Activated CD4-positive, alpha-beta T cell treated with anti-CD3 and anti-CD28 coated beads, Interleukin-2, amount 50 U/mL, for 16 hours (primary cell): ENCODE measurements at regions not wholly inside any gene's neighbourhood (a gene's known extent, or its start where the extent isn't known, plus 50 kb on each side); places are given as distances from the start of the nearest gene placed in this dataset.

Experiments used
- DNase-seq: peaks from one replicate; pipeline ENCODE4 v3.0.0-alpha.2; 2020

DNA sequence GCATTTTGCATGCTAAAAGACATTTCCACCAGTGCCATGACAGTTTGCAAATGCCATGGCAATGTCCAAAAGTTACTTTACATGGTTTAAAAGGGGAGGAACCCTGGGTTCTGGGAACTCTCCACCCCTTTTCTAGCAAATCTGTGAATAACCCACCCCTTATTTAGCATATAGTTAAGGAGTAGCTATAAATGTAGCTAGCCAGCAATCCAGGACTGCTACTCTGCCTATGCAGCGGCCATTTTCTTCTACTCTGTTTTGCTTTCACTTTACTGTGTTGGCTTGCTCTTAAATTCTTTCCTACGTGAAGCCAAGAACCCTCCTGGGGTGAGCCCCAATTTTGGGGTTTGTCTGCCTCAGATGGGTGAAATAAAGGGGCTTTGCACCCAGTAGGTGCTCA, 141.0 kb downstream of the PTPN11 start:
- DNase-seq: no peak

DNA sequence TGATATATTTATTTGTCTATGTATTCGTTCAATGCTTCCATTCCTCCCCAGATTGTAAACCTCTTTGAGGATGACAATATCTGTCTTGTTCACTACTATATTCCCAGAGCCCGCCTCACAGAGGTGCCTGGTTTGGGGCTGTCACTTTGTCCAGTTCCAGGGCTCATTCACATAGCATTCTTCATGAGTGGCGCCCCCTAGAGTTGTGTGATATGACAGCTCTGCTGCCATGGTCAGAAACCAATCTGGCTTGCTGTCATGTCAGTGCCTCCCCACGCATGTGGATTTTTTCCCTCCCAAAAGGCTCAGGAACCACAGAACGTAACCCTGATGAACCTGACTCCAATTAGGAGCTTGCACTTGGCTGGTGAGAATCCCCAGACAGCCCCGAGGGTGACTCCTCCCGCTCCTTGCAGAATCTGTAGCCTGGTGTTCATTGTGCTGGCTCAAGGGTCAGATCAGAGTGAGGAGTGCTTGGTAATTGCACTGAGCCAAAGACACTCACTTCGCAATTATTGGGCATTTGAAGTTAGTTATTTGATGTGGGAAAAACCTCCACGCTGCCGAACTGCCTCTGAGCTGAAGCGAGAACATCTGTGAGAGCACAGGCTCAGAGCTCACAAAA, 145.5 kb downstream of the PTPN11 start:
- DNase-seq: no peak

DNA sequence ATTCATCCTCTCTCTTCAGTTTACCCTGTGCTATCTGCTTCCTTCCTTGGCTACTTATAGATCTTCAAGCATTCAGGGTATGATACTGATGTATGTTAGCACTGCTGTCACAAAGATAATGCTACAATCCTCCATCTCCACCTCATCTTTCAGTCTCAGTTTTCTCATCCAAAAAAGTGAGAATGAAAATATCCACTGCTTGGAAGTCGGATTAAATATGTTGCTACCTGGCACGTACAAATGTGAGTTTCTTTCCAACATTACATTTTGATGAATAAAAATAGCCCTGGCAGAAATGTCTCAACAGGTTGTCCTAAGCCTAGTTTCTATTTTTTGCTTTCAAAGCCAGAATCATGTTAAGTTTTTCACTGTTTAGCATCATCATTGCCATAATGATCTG, 149.9 kb downstream of the PTPN11 start:
- no peak for DNase-seq

DNA sequence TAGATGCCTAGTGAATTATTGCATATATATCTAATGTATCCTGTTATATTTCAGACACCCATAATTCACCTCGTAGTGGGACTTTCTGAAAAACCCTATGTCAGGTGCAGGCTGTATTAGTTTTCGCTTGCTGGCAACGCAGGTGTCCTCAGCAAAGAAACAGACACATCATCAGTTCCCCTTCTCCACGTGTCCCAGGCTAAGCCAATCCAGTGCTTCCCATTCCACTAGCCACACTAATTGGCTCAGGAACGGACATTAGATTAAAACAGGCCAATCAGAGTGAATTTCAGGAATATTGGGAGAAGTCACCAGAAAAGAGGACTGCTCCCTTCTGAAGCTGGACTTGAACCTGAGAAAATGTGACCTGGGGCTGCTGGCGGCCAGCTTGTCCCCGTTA, 151.3 kb downstream of the PTPN11 start:
- no peak for DNase-seq

DNA sequence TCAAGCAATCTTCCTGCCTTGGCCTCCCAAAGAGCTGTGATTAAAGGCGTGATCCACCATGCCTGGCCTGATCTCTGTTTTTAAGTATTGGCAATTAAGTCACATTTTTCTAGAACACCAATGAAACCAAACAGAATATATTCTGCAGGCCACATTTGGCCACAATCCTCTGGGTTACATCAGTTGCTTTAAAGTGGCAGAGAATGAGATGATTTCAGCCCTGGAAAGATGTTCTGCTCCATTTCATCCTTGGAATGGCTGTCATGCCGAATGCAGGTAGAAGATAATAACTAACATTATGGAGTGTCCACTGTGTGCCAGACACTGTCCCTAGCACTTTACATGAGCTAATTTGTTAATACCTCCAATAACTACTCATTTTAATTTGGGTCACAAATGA, 154.4 kb downstream of the PTPN11 start:
- no peak for DNase-seq

DNA sequence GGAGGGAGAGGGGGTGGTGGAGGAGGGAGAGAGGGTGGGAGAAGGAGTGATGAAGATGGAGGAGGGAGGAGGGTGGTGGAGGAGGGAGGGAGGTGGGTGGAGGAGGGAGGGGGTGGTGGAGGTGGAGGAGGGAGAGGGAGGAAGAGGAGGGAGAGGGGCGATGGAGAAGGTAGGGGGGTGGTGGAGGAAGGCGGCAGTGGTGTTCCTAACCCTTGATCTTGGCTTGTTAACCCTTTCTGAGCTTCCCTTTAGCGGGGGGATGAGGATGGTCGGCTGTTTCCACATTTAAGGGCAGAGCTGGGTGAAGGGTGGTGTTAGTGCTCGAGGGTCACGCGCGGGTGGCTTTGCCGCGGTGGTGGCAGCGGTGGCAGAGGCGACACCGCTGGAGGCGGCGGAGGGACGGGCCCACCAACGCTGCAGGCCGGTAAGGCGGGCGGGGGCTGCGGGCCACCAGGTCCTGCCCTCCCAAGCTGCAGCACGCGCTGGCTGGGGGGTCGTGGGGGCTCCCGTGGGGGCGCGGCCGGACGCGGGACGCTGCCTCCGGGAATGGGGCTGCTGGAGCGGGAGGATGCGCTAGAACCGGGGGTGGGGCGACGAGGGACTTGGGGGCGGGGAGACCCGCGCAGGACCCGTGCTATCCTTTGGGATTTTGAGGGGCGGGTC, 156.3 kb downstream of the PTPN11 start:
- DNase-seq: no peak

DNA sequence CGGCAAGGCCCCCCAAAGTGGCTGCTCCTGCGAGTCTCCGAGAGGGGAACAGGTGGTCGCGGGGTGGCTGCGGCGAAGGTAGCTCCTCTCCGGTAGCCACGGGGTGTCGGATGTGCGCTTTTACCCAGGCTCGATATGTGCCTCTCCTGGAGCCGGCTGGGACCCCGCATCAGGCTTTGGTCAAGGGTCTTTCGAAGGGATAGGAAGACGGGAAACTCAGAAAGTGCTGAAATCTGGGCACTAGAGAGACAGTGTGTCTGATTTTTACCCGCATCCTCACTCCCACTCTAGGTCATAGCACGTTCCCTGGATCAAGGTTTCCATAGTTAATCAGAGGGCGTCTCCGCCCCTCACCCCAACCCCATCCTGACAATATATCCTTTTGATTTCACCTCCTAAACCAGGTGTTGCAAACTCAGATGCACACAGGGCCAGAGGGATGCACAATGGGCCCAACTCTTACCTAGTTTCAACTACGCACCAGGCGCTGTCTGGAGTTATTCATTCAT, 156.9 kb downstream of the PTPN11 start:
- DNase-seq: no peak

DNA sequence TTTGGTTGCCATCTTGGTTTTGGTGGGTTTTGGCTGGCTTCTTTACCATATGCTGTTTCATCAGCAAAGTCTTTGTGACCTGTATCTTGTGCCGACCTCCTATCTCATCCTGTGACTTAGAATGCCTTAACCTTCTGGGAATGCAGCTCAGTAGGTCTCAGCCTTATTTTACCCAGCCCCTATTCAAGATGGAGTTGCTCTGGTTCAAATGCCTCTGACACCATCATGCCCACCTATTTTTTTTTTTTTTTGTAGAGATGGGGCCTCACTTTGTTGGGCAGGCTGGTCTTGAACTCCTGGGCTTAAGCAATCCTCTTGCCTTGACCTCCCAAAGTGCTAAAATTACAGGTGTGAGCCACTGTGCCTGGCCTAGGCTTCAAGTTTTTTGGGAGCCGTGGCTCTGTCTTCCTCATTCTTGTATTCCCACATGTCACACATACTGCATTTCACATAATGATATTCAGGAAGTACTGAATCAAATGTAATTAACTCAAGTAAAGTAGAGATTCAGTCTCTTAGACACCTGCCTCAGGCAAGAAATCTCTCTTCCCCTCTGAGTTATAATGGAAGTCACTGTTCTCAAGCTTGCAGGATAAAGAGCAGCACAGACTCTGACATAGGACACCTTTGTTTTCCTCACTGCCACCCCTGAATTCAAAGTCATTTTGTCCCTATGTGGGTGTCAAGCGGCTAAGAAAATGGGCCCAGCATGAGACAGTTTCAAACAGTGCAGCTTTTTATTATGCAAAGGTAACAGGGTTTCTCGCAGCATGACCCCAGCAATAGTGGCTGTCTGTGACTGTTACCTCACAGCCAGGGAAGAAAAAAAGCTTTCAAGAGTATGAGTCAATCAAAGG, 159.0 kb downstream of the PTPN11 start:
- DNase-seq: no peak

DNA sequence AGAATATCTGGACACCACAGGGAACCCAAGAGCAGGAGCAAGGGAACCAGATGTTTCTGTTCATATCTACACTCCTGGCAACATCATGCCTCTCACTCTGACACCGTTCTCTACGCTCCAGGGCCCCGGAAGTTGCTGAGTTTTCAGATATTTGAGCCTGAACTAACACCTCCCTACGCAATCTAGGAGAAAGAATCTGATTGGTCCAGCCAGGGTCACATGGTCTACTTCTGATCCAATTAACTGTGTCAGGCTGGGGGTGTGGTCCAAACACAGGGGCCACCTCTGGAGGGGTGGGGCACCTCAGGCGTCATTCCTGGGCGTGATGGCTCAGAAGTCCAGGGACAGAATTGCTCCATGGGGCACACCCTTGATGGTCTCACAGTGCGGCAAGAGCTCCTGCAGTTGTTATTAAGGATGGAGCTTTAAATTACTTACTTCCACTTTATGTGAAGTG, 165.5 kb downstream of the PTPN11 start:
- DNase-seq: no peak

DNA sequence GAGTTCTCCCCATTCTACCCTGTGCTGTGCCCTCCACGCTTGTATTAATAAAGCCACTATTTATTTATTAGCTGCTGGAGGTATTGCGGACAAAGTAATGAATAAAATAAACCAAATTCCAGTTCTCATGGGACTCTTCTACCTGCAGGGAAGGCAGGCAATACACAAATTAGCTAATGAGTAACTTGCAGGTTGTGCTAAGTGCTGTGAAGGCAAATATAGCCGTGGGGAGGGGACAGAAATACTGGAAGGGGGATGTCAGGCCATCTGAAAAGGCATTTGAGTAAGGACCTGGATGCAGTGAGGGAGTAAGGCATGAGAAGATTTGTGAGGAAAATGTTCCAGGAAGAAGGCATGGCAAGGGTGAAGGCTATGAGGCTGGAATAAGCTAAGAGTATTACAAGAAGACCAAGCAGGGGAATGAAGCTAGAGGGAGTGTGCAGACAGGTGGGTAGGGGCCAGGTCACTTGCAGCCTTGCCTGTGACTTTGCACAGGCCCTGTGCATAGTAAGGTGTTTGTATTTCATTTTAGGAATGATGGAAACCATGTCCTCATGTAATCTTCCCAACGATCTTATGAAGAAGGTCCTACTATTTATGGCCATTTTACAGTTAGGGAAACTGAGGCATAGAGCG, 167.5 kb downstream of the PTPN11 start:
- no peak for DNase-seq

DNA sequence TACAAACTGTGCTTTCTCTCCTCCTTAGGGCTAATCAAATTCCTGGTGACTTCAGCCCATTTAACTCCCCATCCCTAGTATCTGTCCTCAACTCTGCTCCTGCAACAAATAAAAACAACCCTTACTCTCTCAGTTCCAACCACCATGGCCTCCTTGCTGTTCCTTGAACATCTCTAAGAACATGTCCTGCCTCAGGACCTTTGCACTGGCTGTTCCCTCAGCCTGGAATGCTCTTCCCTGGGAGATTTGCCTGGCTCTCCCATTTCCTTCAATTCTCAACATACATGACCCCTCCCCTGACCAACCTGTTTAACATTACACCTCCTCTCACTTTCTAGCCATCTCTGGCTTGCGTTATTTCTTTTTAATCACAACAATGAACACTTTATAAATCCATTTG, 170.5 kb downstream of the PTPN11 start:
- no peak for DNase-seq

DNA sequence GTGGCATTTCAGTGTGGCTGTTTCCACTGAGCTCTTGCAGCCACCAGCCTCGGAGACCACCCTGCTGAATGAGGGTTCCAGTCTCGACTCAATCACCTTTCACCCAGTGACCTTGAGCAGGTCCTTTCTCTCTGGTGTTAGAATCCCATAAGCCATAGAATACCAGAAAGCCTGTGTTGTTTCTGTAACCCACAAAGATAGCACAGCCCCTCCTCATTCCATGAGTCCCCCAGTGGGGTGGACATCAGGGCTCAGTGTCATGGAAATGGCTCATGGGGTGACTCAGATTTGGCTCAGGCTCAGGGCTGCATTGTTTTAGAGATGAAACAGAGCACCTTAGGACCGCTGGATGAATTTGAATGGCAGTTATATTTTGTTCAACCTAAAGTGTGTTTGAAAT, 171.5 kb downstream of the PTPN11 start:
- DNase-seq: no peak

DNA sequence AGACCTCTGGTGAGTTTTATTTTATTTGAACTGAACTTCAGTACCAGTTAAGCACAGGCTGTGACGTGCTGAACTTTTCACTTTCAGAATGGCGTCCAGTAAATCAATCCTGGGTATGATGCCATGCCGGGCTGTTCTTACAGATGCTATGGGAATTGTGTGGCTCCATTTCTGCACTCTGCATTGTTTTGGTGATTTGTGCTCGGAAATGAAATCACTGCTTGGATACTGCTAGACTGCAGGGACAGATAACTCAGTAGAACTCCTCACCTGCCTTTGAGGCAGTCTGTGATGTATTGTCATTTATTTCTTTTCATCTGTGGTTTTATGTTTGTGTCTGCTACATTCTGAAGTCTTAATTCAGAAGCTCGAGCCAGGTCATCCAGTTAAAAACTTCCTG, 172.7 kb downstream of the PTPN11 start:
- DNase-seq: no peak

DNA sequence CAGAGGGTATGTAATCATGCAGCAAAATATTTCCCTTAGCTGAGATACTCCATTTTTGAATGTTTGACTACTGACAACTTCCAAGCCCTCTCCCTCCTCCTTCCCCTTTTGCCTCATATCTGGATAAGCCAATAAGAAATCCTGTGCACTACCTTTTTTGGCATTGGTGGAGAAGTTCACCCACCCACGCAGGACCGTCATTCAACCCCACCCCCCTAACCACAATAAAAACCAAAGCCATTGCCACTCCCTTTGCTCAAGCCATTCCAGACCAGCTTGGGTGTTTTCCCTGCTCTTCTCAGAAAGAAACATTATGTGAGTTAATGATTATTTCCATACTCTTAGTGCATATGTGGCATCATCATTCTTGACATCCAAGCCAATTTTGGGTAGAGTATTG, 176.7 kb downstream of the PTPN11 start:
- no peak for DNase-seq

DNA sequence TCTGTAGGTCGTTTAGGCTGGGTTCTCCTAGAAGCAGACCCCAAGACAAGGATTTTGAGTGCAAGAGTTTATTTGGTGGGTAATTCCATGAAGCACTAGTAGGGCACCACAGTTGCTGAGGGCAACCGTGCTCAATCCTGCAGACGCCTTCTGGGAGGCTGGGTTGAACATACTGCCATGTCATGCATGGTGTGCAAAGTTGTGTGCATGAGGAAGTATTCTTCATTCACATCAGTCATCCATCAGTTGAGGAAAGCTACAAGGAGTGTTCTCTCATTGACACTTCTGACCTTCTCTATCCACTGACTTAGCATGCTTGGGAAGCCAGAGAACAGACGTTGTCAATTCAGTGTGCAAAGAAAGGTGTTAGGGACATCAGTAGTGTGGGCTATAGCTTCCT, 179.2 kb downstream of the PTPN11 start:
- no peak for DNase-seq

DNA sequence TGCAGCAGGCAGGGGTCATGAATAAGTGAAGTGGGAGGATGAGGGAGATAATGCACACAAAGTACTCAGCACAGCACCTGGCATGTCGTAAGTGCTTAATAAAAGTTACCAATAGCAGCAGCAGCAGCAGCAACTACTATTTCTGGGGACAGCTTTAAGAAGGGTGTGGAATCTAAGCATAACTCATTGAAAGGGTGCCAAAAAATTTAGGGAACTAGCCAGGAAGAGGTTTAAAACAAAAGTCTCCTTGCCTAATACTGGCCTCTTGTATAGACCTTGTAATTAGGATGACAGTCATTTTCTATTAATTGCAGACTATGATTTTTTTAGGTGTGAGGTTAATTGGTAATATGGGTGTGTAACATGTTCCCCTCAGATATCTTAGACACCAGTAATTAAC, 179.9 kb downstream of the PTPN11 start:
- DNase-seq: no peak

DNA sequence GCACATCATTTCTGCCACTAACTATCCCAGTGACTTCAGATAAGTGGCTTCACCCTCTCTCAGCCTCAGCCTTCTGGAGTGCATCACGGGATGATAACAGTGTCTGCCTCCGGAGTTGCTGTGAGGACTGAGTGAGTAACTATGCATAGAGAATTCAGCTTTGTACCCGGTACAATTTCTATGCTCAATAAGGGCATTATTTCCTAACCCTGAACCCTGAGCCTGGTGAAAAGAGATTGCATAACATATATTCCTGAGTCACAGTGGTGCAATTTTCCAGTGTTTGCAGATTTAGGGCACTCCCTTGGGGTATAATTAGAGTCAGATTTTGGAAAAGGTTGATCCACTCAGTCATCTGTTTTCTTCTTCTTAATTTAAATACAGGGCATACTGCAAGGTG, 181.1 kb downstream of the PTPN11 start:
- DNase-seq: no peak

DNA sequence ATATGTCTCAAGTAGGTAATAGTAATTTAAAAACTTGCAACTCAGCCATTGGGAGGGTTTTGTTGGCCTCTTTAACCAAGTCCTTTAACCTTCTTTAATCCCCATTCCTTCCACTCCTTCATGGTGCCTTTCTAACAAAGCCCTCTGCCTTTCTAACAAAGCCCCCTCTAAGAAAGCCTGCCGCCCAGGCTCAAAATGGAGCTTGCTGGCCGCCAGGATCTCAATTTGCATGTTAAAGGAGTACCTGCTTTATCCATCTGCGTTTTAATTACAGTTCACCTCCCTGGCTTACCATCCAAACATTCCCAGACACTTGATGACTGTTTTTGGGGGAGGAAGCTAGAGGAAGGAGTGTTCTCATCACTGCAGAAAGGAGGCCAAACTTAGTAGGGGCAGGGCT, 183.4 kb downstream of the PTPN11 start:
- no peak for DNase-seq

DNA sequence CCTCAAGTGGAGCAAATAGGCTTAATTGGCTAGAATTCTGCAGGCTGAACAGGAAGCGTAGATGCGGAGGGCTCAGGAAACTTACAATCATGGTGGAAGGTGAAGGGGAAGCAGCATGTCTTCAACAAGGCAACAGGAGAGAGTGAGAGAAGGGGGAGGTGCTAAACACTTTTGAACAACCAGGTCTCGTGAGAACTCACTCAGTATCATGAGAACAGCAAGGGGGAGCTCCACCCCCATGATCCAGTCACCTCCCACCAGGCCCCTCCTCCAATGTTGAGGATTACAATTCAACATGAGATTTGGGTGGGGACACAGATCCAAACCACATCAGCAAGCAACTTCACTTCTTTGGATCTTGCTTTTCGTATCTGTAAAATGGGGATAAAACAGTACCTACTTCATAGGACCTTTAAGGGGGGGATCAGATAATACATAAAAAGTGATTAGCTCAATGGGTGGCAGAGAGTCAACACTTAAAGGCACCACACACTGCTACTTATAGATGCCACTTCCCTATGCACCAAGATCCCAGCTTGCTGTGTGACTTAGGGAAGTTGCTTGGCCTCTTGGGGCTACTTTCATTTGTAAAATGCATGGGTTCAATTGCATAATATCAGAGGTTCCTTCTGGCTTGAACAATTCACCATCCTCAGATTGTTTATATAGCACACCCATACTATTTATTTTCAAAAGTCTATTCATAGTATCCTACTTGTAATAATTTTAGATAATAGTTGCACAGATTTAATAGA, 184.8 kb upstream of the RPH3A start:
- no peak for DNase-seq

DNA sequence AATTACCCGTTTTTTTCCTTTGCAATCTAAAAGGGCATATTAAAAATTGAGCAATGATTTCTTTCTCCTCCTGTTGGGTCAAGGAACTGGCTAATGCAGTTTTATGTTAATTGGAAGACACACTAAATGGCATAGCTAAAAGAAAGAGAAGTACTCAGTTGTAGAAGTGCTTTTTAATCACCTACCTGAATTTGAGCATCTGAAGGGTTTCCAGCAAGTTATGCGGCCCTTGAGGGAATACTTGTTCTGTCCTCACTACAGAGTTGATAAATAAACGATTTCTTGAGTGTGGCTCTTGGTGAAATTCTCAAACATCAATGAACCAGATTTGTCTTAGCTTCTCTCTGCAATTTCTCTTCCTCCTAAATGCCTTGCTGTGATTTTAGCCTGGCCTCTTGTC, 184.1 kb upstream of the RPH3A start:
- DNase-seq: no peak

DNA sequence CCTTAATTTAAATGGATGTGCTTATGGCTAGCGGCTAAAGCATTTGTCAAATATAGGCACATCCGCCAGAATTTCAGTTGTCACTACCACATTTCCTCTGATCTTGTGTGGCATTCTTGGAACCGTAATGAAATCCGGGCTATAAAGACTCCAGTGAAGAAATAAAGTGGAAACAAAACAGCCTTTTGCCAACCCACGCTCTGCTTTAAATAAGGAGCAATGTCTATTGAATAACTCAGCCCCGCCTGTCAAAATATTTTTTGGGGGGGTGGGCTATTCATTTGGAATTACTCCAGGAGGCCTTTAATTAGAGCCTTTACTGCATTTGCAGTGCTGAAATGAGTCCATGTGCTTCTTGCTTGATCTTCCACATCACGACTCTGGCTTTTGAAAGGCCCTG, 179.6 kb upstream of the RPH3A start:
- no peak for DNase-seq

DNA sequence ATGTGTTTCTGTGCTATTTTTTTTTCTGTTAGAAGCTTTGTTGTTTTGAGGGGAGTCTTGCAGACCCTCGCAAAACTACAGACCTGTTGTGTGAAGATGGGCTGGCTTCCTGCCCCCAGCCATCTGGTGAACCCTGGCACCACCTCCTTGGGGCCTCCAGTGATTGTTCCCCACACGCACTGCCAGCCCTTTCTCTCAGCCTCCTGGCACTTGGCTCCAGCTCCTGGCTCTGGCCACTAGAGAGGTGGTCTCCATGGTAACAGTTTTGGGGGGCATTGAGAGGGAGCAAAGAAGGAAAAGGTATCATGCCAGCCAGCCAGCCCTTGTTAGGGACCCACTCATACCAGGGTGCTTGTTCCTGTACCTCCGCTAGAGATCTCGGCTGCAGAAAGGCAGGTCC, 176.4 kb upstream of the RPH3A start:
- DNase-seq: no peak
